OCI-LY7 (cell line): ENCODE measurements at regions not wholly inside any gene's neighbourhood (a gene's known extent, or its start where the extent isn't known, plus 50 kb on each side); places are given as distances from the start of the nearest gene placed in this dataset.

Source experiments
- EZH2phosphoT487 ChIP-seq: fragments of 200-600 bp; sonication (generic); IDR thresholded peaks from 2 replicates; pipeline ENCODE4 v1.6.1; 2018; ENCODE audit warnings: low read depth, borderline replicate concordance, mild to moderate bottlenecking, mixed run types, antibody characterized with exemption, low read length, moderate library complexity, mixed read lengths
- TF ChIP-seq, protein P1 (sequence below): fragments of 200-600 bp; sonication (generic); conservative IDR thresholded peaks from 2 replicates; pipeline ENCODE4 v1.5.1; 2014; ENCODE audit warnings: mild to moderate bottlenecking, antibody characterized with exemption, low read length, moderate library complexity, mixed read lengths

DNA sequence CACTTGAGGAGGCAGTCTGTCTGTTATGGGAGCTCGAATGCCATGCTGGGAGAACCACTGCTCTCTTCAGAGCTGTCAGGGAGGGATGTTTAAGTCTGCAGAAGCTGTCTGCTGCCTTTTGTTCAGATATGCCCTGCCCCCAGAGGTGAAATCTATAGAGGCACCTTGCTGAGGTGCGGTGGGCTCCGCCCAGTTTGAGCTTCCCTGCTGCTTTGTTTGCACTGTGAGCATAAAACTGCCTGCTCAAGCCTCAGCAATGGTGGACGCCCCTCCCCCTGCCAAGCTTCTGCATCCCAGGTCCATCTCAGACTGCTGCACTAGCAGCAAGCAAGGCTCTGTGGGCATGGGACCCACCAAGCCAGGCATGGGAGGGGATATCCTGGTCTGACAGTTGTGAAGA lies 247.5 kb downstream of the LMX1A start:
- TF ChIP-seq, protein P1, sequence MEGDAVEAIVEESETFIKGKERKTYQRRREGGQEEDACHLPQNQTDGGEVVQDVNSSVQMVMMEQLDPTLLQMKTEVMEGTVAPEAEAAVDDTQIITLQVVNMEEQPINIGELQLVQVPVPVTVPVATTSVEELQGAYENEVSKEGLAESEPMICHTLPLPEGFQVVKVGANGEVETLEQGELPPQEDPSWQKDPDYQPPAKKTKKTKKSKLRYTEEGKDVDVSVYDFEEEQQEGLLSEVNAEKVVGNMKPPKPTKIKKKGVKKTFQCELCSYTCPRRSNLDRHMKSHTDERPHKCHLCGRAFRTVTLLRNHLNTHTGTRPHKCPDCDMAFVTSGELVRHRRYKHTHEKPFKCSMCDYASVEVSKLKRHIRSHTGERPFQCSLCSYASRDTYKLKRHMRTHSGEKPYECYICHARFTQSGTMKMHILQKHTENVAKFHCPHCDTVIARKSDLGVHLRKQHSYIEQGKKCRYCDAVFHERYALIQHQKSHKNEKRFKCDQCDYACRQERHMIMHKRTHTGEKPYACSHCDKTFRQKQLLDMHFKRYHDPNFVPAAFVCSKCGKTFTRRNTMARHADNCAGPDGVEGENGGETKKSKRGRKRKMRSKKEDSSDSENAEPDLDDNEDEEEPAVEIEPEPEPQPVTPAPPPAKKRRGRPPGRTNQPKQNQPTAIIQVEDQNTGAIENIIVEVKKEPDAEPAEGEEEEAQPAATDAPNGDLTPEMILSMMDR = no peak
- TF ChIP-seq EZH2phosphoT487 = no peak
